IPS-15b (cell line): ENCODE measurements at regions not wholly inside any gene's neighbourhood (a gene's known extent, or its start where the extent isn't known, plus 50 kb on each side); places are given as distances from the start of the nearest gene placed in this dataset.
"Not testable (repeated sequence)": the region's sequence is repeated elsewhere in the genome, so short reads cannot be mapped to it uniquely, and the experiment has no call there.

Experiments
- H3K27me3 ChIP-seq: one replicate; pipeline ENCODE4 v1.6.1; 2013; ENCODE audit warnings: low read length; ENCODE audit not compliant: control insufficient read depth, insufficient read depth
- H3K36me3 ChIP-seq: one replicate; pipeline ENCODE4 v1.6.1; 2013; ENCODE audit warnings: low read length; ENCODE audit not compliant: control insufficient read depth, insufficient read depth
- H3K4me1 ChIP-seq: one replicate; pipeline ENCODE4 v1.6.1; 2013; ENCODE audit warnings: mild to moderate bottlenecking, low read length; ENCODE audit not compliant: control insufficient read depth, insufficient read depth
- H3K4me3 ChIP-seq: one replicate; pipeline ENCODE4 v1.5.1; 2013; ENCODE audit warnings: low read depth, low read length
- H3K9ac ChIP-seq: one replicate; pipeline ENCODE4 v1.6.1; 2013; ENCODE audit warnings: low read depth, mild to moderate bottlenecking, low read length
- H3K9me3 ChIP-seq: one replicate; pipeline ENCODE4 v1.6.1; 2013; ENCODE audit warnings: mild to moderate bottlenecking, low read length; ENCODE audit not compliant: control insufficient read depth, insufficient read depth

- H3K36me3 ChIP-seq = no peaks in the 10 kb centered on the region
- peaks cover 4% of the 10 kb centered on the region for H3K27me3 ChIP-seq
- H3K9ac ChIP-seq = no peak overlapping the region
- H3K4me1 ChIP-seq = no peaks in the 10 kb centered on the region
- H3K9me3 ChIP-seq = no peaks in the 10 kb centered on the region
- no peak overlapping the region for H3K4me3 ChIP-seq
These were observed 119.6 kb upstream of the LDB2 start for GRCh38 chr4:17018013-17018412.

- no peaks in the 10 kb centered on the region for H3K36me3 ChIP-seq
- no peak overlapping the region for H3K9ac ChIP-seq
- peaks cover 3% of the 10 kb centered on the region for H3K4me1 ChIP-seq
- no peak overlapping the region for H3K4me3 ChIP-seq
- no peaks in the 10 kb centered on the region for H3K27me3 ChIP-seq
- H3K9me3 ChIP-seq = no peaks in the 10 kb centered on the region
These were observed 115.0 kb upstream of the LDB2 start for GRCh38 chr4:17013382-17014006.

GRCh38 chr4:17012451-17012850 lies 114.0 kb upstream of the LDB2 start:
- no peaks in the 10 kb centered on the region for H3K36me3 ChIP-seq
- peaks cover 3% of the 10 kb centered on the region for H3K4me1 ChIP-seq
- H3K4me3 ChIP-seq = no peak overlapping the region
- H3K9me3 ChIP-seq = no peaks in the 10 kb centered on the region
- no peak overlapping the region for H3K9ac ChIP-seq
- H3K27me3 ChIP-seq = no peaks in the 10 kb centered on the region

DNA sequence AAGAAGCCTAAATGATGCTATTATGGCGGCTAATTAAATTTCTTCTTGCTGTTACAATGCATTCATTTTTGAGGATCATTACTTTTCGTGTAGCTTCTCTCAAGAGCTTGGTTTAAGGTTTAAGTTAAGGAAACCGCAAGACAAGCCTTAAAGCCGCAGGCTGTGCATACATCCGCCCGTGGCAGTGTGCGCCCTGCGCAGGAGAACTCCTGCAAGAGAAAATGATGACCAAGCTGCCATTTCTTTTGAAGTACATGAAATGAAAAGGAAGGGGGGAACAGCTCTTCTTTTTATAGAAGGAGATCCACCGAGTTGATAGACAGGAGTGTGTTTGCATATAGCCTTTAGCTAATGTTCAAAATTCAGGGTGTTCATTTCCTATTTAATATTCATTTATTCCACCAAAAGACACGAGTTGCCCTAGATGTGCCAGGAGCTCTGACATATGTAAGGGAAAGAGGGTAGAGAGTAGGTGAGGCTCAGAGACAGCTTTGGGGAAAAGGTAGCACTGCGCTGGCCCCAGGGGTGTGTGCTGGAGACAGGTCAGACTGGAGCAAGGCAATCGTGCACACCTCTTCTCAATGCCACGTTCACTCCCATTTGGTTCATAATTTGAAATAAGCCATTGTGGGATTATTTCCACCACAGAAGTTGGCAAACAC lies 112.1 kb upstream of the LDB2 start:
- no peaks in the 10 kb centered on the region for H3K36me3 ChIP-seq
- no peaks in the 10 kb centered on the region for H3K9me3 ChIP-seq
- H3K27me3 ChIP-seq = no peaks in the 10 kb centered on the region
- no peak overlapping the region for H3K4me3 ChIP-seq
- H3K4me1 ChIP-seq = peaks cover 3% of the 10 kb centered on the region
- no peak overlapping the region for H3K9ac ChIP-seq

- H3K4me1 ChIP-seq = peaks cover 5% of the 10 kb centered on the region
- no peaks in the 10 kb centered on the region for H3K9me3 ChIP-seq
- no peak overlapping the region for H3K9ac ChIP-seq
- H3K36me3 ChIP-seq = no peaks in the 10 kb centered on the region
- no peaks in the 10 kb centered on the region for H3K27me3 ChIP-seq
- no peak overlapping the region for H3K4me3 ChIP-seq
These were observed 111.5 kb upstream of the LDB2 start for GRCh38 chr4:17009871-17010367.

DNA sequence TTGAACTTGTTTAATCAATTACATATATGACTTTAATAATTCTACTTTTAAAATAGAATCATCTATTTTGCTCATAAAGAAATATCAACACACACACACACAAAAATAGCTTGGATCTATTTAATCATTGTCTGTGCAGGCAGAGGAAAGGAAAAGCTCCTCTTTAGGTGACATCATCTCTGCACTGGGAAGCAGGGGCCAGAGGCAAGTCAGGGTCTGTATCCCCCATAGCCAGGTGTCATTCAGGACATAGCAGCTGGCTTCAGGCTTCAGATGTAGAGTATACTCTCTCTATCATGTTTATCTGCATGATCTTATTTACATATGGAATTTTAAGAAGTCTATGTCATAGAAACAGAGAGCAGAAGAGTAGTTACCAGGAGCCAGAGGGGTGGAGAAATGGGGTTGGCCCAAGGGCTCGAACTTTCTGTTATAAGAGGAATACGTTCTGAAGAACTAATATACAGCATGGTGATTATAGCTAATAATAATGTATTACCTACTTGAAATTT lies 110.4 kb upstream of the LDB2 start:
- Histone ChIP-seq H3K4me3 (no peak overlapping the region), H3K27me3 (no peaks in the 10 kb centered on the region), H3K9ac (no peak overlapping the region), H3K9me3 (no peaks in the 10 kb centered on the region), H3K4me1 (peaks cover 14% of the 10 kb centered on the region), H3K36me3 (no peaks in the 10 kb centered on the region)

- Histone ChIP-seq H3K4me3 (peak overlapping the region; percentile 37), H3K9ac (peak overlapping the region; percentile 60), H3K4me1 (peaks cover 11% of the 10 kb centered on the region)
- H3K36me3 ChIP-seq, H3K9me3 ChIP-seq, H3K27me3 ChIP-seq: not testable (repeated sequence)
These were observed 105.4 kb upstream of the LDB2 start for GRCh38 chr4:17003606-17004392.

GRCh38 chr4:16995451-16995850 lies 97.0 kb upstream of the LDB2 start:
- Histone ChIP-seq H3K36me3 (no peaks in the 10 kb centered on the region), H3K4me3 (no peak overlapping the region), H3K27me3 (no peaks in the 10 kb centered on the region), H3K4me1 (peaks cover 25% of the 10 kb centered on the region), H3K9ac (no peak overlapping the region), H3K9me3 (no peaks in the 10 kb centered on the region)

GRCh38 chr4:16993956-16994840 lies 95.8 kb upstream of the LDB2 start:
- Histone ChIP-seq H3K36me3 (no peaks in the 10 kb centered on the region), H3K9me3 (no peaks in the 10 kb centered on the region), H3K27me3 (no peaks in the 10 kb centered on the region), H3K9ac (no peak overlapping the region), H3K4me1 (peaks cover 25% of the 10 kb centered on the region), H3K4me3 (no peak overlapping the region)

GRCh38 chr4:16992566-16993225 lies 94.3 kb upstream of the LDB2 start:
- no peak overlapping the region for H3K9ac ChIP-seq
- H3K36me3 ChIP-seq = no peaks in the 10 kb centered on the region
- H3K4me3 ChIP-seq = no peak overlapping the region
- H3K9me3 ChIP-seq = no peaks in the 10 kb centered on the region
- H3K4me1 ChIP-seq = peaks cover 25% of the 10 kb centered on the region
- H3K27me3 ChIP-seq = no peaks in the 10 kb centered on the region

DNA sequence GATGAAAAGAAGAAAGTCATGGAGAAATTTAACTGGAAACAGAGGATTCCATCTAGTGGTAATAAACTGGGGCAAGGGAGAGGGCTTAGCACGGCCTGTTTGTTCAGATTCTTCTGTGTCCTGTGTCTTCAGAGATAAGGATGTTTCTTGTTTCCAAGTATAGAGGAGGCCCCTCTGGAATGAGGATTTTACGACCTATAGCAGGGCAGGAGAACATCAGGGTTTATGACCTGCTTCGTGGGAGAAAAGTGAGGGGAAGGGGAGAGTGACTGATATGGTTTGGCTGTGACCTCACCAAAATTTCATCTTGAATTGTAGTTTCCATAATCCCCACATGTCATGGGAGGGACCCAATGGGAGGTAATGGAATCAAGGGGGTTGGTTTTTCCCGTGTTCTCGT lies 93.0 kb upstream of the LDB2 start:
- H3K27me3 ChIP-seq = no peaks in the 10 kb centered on the region
- no peak overlapping the region for H3K4me3 ChIP-seq
- H3K9ac ChIP-seq = no peak overlapping the region
- H3K36me3 ChIP-seq = no peaks in the 10 kb centered on the region
- peaks cover 25% of the 10 kb centered on the region for H3K4me1 ChIP-seq
- H3K9me3 ChIP-seq = no peaks in the 10 kb centered on the region
